Neural progenitor cell (in vitro differentiated cells): ENCODE measurements at regions not wholly inside any gene's neighbourhood (a gene's known extent, or its start where the extent isn't known, plus 50 kb on each side); places are given as distances from the start of the nearest gene placed in this dataset.

Experiments
- DNase-seq: peaks from one replicate; pipeline ENCODE4 v3.0.0-alpha.2; 2016; ENCODE audit warnings: low spot score
- H2AFZ ChIP-seq: fragments of 200-600 bp; sonication (generic); replicated peaks from 2 replicates; pipeline ENCODE4 v1.6.1; 2016; ENCODE audit warnings: antibody characterized with exemption
- H3F3A ChIP-seq: fragments of 200-600 bp; sonication (generic); 2 replicates; pipeline ENCODE4 v1.6.1; 2016; ENCODE audit warnings: antibody characterized with exemption, low read depth
- H3K27ac ChIP-seq: fragments of 200-600 bp; sonication (generic); 2 replicates; pipeline ENCODE4 v1.5.1; 2016; ENCODE audit warnings: mild to moderate bottlenecking
- H3K27me3 ChIP-seq: fragments of 200-600 bp; sonication (generic); 2 replicates; pipeline ENCODE4 v1.6.1; 2016; ENCODE audit warnings: mild to moderate bottlenecking, moderate library complexity
- H3K36me3 ChIP-seq: fragments of 200-600 bp; sonication (generic); 2 replicates; pipeline ENCODE4 v1.5.1; 2016
- H3K4me1 ChIP-seq: fragments of 200-600 bp; sonication (generic); 2 replicates; pipeline ENCODE4 v1.6.1; 2016; ENCODE audit warnings: mixed run types
- H3K4me2 ChIP-seq: fragments of 200-600 bp; sonication (generic); 2 replicates; pipeline ENCODE4 v1.6.1; 2016
- H3K4me3 ChIP-seq: fragments of 200-600 bp; sonication (generic); 2 replicates; pipeline ENCODE4 v1.5.1; 2016
- H3K79me2 ChIP-seq: fragments of 200-600 bp; sonication (generic); 2 replicates; pipeline ENCODE4 v1.6.1; 2016; ENCODE audit warnings: low read depth
- H3K9ac ChIP-seq: fragments of 200-600 bp; sonication (generic); 2 replicates; pipeline ENCODE4 v1.6.1; 2016
- H3K9me3 ChIP-seq: fragments of 200-600 bp; sonication (generic); 2 replicates; pipeline ENCODE4 v1.5.1; 2016; ENCODE audit warnings: low read depth
- H4K20me1 ChIP-seq: fragments of 200-600 bp; sonication (generic); 2 replicates; pipeline ENCODE4 v1.6.1; 2016; ENCODE audit warnings: low read depth
- H3K27ac Mint-ChIP-seq: 3 replicates; pipeline ENCODE4 v1.8.0; 2021; ENCODE audit warnings: mixed read lengths
- H3K27me3 Mint-ChIP-seq: 2 replicates; pipeline ENCODE4 v1.8.0; 2022; ENCODE audit warnings: low read depth, mild to moderate bottlenecking, inconsistent platforms, moderate library complexity, mixed read lengths; ENCODE audit not compliant: insufficient read depth
- H3K36me3 Mint-ChIP-seq: 3 replicates; pipeline ENCODE4 v1.8.0; 2021; ENCODE audit warnings: mixed read lengths
- H3K4me1 Mint-ChIP-seq: 3 replicates; pipeline ENCODE4 v1.8.0; 2021; ENCODE audit warnings: mixed read lengths
- H3K4me3 Mint-ChIP-seq: 3 replicates; pipeline ENCODE4 v1.8.0; 2021; ENCODE audit warnings: mild to moderate bottlenecking, moderate library complexity, mixed read lengths
- H3K9me3 Mint-ChIP-seq: 3 replicates; pipeline ENCODE4 v1.8.0; 2020; ENCODE audit warnings: mixed read lengths
- CTCF ChIP-seq: fragments of 200-600 bp; sonication (generic); IDR thresholded peaks from 2 replicates; pipeline ENCODE4 v1.5.1; 2017; ENCODE audit warnings: antibody characterized with exemption, mild to moderate bottlenecking
- EZH2 ChIP-seq: fragments of 200-600 bp; sonication (generic); IDR thresholded peaks from 2 replicates; pipeline ENCODE4 v1.6.1; 2017; ENCODE audit warnings: antibody characterized with exemption, mild to moderate bottlenecking, moderate library complexity
- EZH2phosphoT487 ChIP-seq: fragments of 200-600 bp; sonication (generic); IDR thresholded peaks from 2 replicates; pipeline ENCODE4 v1.6.1; 2017; ENCODE audit warnings: antibody characterized with exemption

GRCh38 chr21:35674895-35675470, 385.3 kb downstream of the SETD4 start:
- H3K36me3 Mint-ChIP-seq, result no peaks in the 10 kb centered on the region
- no peaks in the 10 kb centered on the region for H4K20me1 ChIP-seq
- no peaks in the 10 kb centered on the region for H3K36me3 ChIP-seq
- no peak overlapping the region for H2AFZ ChIP-seq
- no peak overlapping the region for H3K9ac ChIP-seq
- H3K27ac ChIP-seq, result no peak overlapping the region
- H3K27me3 Mint-ChIP-seq, result peaks cover 4% of the 10 kb centered on the region
- no peaks in the 10 kb centered on the region for H3K79me2 ChIP-seq
- H3K4me3 ChIP-seq, result no peak overlapping the region
- no peak overlapping the region for H3K27ac Mint-ChIP-seq
- H3K9me3 ChIP-seq, result no peaks in the 10 kb centered on the region
- H3K9me3 Mint-ChIP-seq, result no peaks in the 10 kb centered on the region
- no peak for TF ChIP-seq EZH2phosphoT487
- TF ChIP-seq EZH2, result no peak
- TF ChIP-seq CTCF, result no peak
- H3K27me3 ChIP-seq, result no peaks in the 10 kb centered on the region
- H3K4me3 Mint-ChIP-seq, result no peak overlapping the region
- H3K4me1 ChIP-seq, result peaks cover 9% of the 10 kb centered on the region
- H3K4me2 ChIP-seq, result no peak overlapping the region
- peaks cover 4% of the 10 kb centered on the region for H3K4me1 Mint-ChIP-seq
- no peak for DNase-seq
- H3F3A ChIP-seq, result no peaks in the 10 kb centered on the region

- H3K27ac ChIP-seq, result no peak overlapping the region
- H3K4me1 Mint-ChIP-seq, result no peaks in the 10 kb centered on the region
- no peak for DNase-seq
- TF ChIP-seq EZH2, result no peak
- TF ChIP-seq EZH2phosphoT487, result no peak
- no peak for TF ChIP-seq CTCF
- H3K36me3 ChIP-seq, result no peaks in the 10 kb centered on the region
- H4K20me1 ChIP-seq, result no peaks in the 10 kb centered on the region
- H3K4me3 Mint-ChIP-seq, result no peak overlapping the region
- no peak overlapping the region for H3K4me2 ChIP-seq
- no peaks in the 10 kb centered on the region for H3K79me2 ChIP-seq
- H3K27ac Mint-ChIP-seq, result no peak overlapping the region
- no peaks in the 10 kb centered on the region for H3K36me3 Mint-ChIP-seq
- H3K9me3 Mint-ChIP-seq, result no peaks in the 10 kb centered on the region
- H3K27me3 ChIP-seq, result no peaks in the 10 kb centered on the region
- H3K4me1 ChIP-seq, result peaks cover 1% of the 10 kb centered on the region
- no peaks in the 10 kb centered on the region for H3K9me3 ChIP-seq
- H3K27me3 Mint-ChIP-seq, result peaks cover 4% of the 10 kb centered on the region
- H3K4me3 ChIP-seq, result no peak overlapping the region
- H3K9ac ChIP-seq, result no peak overlapping the region
- H2AFZ ChIP-seq, result no peak overlapping the region
- no peaks in the 10 kb centered on the region for H3F3A ChIP-seq
Observed at GRCh38 chr21:35674091-35674671, 386.1 kb downstream of the SETD4 start.

GRCh38 chr21:35672313-35672712, 388.0 kb downstream of the SETD4 start:
- H3K27me3 ChIP-seq, result no peaks in the 10 kb centered on the region
- no peak overlapping the region for H2AFZ ChIP-seq
- no peak overlapping the region for H3K4me2 ChIP-seq
- peaks cover 4% of the 10 kb centered on the region for H3K27me3 Mint-ChIP-seq
- no peak overlapping the region for H3K9ac ChIP-seq
- no peak for TF ChIP-seq CTCF
- no peak for TF ChIP-seq EZH2phosphoT487
- TF ChIP-seq EZH2, result no peak
- no peak overlapping the region for H3K27ac ChIP-seq
- H3K9me3 Mint-ChIP-seq, result no peaks in the 10 kb centered on the region
- H3F3A ChIP-seq, result no peaks in the 10 kb centered on the region
- no peak overlapping the region for H3K27ac Mint-ChIP-seq
- no peaks in the 10 kb centered on the region for H3K36me3 Mint-ChIP-seq
- no peaks in the 10 kb centered on the region for H3K9me3 ChIP-seq
- H3K36me3 ChIP-seq, result no peaks in the 10 kb centered on the region
- no peak overlapping the region for H3K4me3 ChIP-seq
- H4K20me1 ChIP-seq, result no peaks in the 10 kb centered on the region
- H3K4me3 Mint-ChIP-seq, result no peak overlapping the region
- no peak for DNase-seq
- no peaks in the 10 kb centered on the region for H3K4me1 ChIP-seq
- no peaks in the 10 kb centered on the region for H3K79me2 ChIP-seq
- no peaks in the 10 kb centered on the region for H3K4me1 Mint-ChIP-seq
